Activated naive CD4-positive, alpha-beta T cell treated with anti-CD3 and anti-CD28 coated beads, Interleukin-2, amount 50 U/mL, for 24 hours (primary cell): ENCODE measurements at regions not wholly inside any gene's neighbourhood (a gene's known extent, or its start where the extent isn't known, plus 50 kb on each side); places are given as distances from the start of the nearest gene placed in this dataset.
"Not testable (repeated sequence)": the region's sequence is repeated elsewhere in the genome, so short reads cannot be mapped to it uniquely, and the experiment has no call there.

Source experiments
- H3K27ac Mint-ChIP-seq: one replicate; pipeline ENCODE4 v1.8.0; 2021; ENCODE audit warnings: mild to moderate bottlenecking, mixed read lengths
- H3K27me3 Mint-ChIP-seq: one replicate; pipeline ENCODE4 v1.8.0; 2021; ENCODE audit warnings: mixed read lengths
- H3K36me3 Mint-ChIP-seq: one replicate; pipeline ENCODE4 v1.8.0; 2021; ENCODE audit warnings: mixed read lengths
- H3K4me1 Mint-ChIP-seq: one replicate; pipeline ENCODE4 v1.8.0; 2021; ENCODE audit warnings: mixed read lengths
- H3K4me3 Mint-ChIP-seq: one replicate; pipeline ENCODE4 v1.8.0; 2021; ENCODE audit warnings: mild to moderate bottlenecking, mixed read lengths
- H3K9me3 Mint-ChIP-seq: one replicate; pipeline ENCODE4 v1.8.0; 2021; ENCODE audit warnings: mixed read lengths

GRCh38 chr2:11939523-11939922 is 193.1 kb downstream of the LPIN1 start:
- no peak overlapping the region for H3K27ac Mint-ChIP-seq
- H3K36me3 Mint-ChIP-seq: peaks cover 2% of the 10 kb centered on the region
- H3K4me3 Mint-ChIP-seq: no peak overlapping the region
- H3K9me3 Mint-ChIP-seq: no peaks in the 10 kb centered on the region
- H3K27me3 Mint-ChIP-seq: no peaks in the 10 kb centered on the region
- H3K4me1 Mint-ChIP-seq: peaks cover 13% of the 10 kb centered on the region

- Mint-ChIP-seq H3K4me1 (peaks cover 14% of the 10 kb centered on the region), H3K27ac (no peak overlapping the region), H3K4me3 (no peak overlapping the region)
These were observed 193.8 kb downstream of the LPIN1 start for GRCh38 chr2:11940121-11940743.

DNA sequence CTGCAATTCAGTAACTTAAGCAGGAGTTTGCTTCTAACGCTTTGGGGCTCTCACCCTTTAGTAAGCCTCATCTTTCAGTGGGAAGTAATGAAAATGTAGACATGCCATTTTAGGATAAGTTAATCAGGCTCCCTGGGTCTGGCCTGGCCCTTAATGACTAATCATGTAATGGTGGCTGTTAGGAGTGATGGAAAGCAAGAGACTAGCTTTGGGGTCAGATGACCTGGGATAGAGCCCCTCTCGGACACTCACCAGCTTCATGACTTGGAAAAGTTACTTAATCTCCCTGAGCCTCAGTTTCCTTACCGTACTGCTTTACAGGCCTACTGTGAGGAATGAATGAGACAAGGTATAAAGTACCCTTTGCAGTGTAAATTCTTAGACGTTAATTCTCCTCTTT is 194.4 kb downstream of the LPIN1 start:
- peaks cover 3% of the 10 kb centered on the region for H3K36me3 Mint-ChIP-seq
- peaks cover 19% of the 10 kb centered on the region for H3K4me1 Mint-ChIP-seq
- H3K27ac Mint-ChIP-seq: no peak overlapping the region
- no peak overlapping the region for H3K4me3 Mint-ChIP-seq
- no peaks in the 10 kb centered on the region for H3K27me3 Mint-ChIP-seq
- H3K9me3 Mint-ChIP-seq: no peaks in the 10 kb centered on the region

More at GRCh38 chr2:11940121-11940743, 193.8 kb downstream of the LPIN1 start:
- H3K9me3 Mint-ChIP-seq: no peaks in the 10 kb centered on the region
- peaks cover 2% of the 10 kb centered on the region for H3K36me3 Mint-ChIP-seq
- no peaks in the 10 kb centered on the region for H3K27me3 Mint-ChIP-seq

GRCh38 chr2:11941201-11942177 is 195.1 kb downstream of the LPIN1 start:
- H3K27me3 Mint-ChIP-seq: no peaks in the 10 kb centered on the region
- no peak overlapping the region for H3K4me3 Mint-ChIP-seq
- peaks cover 3% of the 10 kb centered on the region for H3K36me3 Mint-ChIP-seq
- no peak overlapping the region for H3K27ac Mint-ChIP-seq
- H3K4me1 Mint-ChIP-seq: peaks cover 21% of the 10 kb centered on the region
- no peaks in the 10 kb centered on the region for H3K9me3 Mint-ChIP-seq

DNA sequence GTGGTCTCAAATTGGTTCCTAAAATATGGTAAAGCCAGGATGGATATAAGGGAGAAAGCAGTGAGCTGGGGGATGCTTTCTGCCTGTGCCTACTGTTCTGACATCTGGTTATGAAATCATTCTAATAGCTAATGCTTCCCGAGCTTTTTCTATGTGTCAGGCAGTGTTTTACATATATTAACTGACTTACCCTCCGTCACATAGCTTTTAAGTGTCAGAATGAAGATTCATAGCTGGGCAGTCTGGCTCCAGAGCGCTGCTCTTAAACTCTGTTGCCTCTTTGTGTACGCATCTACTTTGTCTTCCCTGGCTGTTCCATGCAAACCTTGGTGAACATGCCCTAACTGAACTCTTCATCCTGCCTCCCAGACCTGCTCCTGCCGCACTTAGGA is 195.7 kb downstream of the LPIN1 start:
- peaks cover 21% of the 10 kb centered on the region for H3K4me1 Mint-ChIP-seq
- peaks cover 3% of the 10 kb centered on the region for H3K9me3 Mint-ChIP-seq
- H3K27me3 Mint-ChIP-seq: no peaks in the 10 kb centered on the region
- H3K4me3 Mint-ChIP-seq: no peak overlapping the region
- H3K27ac Mint-ChIP-seq: no peak overlapping the region
- peaks cover 3% of the 10 kb centered on the region for H3K36me3 Mint-ChIP-seq

DNA sequence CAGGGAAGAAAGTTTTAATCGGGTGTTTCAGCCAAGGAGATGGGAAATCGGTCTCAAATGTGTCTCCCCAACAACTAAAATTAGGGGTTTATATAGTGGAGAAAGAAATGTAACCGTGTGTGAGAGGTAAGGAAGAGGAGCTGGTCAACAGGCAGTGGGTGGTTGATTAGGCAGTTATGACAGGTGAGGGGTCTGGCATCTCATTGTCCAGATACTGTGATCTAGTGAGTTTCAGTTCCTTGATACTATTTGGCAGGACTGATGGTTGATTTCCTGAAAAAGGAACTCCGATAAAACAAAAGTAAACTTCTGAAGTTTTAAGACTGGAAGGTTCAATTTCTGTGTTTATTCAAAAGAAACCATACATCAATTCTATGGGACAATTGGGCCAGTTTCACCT is 197.9 kb downstream of the LPIN1 start:
- H3K27me3 Mint-ChIP-seq: no peaks in the 10 kb centered on the region
- peaks cover 3% of the 10 kb centered on the region for H3K36me3 Mint-ChIP-seq
- peaks cover 21% of the 10 kb centered on the region for H3K4me1 Mint-ChIP-seq
- no peak overlapping the region for H3K27ac Mint-ChIP-seq
- peaks cover 4% of the 10 kb centered on the region for H3K9me3 Mint-ChIP-seq
- H3K4me3 Mint-ChIP-seq: no peak overlapping the region

DNA sequence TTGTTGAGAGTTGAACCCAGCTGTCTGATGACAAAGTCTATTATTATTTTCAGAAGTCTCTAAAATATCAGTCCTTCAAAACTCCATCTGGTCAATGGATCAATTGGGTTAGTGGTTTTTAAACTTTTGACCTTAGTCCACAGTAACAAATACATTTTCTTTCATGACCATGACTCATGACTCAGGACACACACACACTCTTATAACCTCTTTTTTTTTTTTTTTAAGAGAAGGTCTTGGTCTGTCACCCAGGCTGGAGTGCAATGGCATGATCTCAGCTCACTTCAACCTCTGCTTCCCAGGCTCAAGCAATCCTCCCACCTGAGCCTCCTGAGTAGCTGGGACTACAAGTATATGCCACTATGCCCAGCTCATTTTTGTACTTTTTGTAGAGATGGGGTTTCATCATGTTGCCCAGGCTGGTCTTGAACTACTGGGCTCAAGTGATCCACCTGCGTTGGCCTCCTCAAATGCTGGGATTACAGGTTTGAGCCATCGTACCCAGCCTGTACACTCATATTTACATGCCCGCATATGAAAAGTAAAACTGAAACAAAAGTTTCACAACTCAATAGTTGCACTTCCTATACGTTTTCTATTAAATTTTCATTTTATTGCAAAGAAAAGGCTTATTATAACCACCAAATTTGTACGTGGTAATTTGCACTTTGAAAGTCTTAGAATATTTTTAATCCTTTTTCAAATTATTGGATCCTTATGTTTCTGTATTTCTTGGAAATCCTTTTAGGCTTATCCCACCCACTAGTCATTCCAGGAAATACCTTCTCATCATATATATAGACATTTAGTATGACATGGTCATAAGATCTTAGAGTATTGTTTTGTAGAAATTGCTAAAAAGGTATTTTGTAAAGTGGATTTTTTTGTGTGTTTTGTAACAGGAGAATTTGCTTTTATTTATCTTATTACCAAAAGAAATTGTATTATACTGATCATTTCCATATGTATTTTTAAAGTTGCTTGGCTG is 199.0 kb downstream of the LPIN1 start:
- Mint-ChIP-seq H3K4me1 (peaks cover 25% of the 10 kb centered on the region), H3K27ac (no peak overlapping the region), H3K9me3 (peaks cover 4% of the 10 kb centered on the region), H3K27me3 (no peaks in the 10 kb centered on the region), H3K36me3 (peaks cover 3% of the 10 kb centered on the region), H3K4me3 (peak overlapping the region; percentile 84)

GRCh38 chr2:11947956-11948355 is 201.5 kb downstream of the LPIN1 start:
- H3K9me3 Mint-ChIP-seq: peaks cover 4% of the 10 kb centered on the region
- H3K27ac Mint-ChIP-seq: no peak overlapping the region

DNA sequence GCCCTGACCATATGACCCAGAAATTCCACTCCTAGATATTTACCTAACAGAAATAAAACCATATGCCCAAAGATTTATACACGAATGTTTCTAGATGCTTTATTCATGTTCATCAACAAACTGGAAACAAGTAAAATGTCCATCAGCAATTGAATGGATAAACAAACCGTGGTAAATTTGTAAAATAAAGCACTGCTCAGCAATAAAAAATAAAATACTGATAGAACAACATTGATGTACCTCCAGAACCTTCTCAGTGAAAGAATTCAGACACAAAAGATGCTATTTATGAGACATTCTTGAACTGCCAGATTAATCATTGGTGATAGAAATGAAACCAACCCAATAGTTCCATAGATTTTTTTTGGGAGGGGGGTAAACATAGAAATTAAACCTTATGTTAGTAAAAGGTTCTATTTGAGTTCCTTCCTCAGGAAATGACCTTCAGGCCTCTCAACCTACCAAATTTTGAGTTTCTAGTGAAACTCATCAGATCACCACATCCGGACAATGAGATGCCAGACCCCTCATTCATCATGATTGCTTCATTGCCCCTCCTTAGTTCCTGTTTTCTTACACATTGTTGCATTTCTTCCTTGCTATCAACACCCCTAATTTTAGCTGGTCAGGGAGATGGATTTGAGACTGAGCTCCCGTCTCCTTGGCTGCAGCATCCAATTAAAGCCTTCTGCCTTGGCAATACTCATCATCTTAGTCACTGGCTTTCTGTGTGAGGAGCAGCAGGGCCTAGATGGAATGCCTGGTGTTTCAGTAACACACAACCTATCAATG is 203.5 kb downstream of the LPIN1 start:
- Mint-ChIP-seq H3K27ac (no peak overlapping the region), H3K36me3 (peaks cover 1% of the 10 kb centered on the region), H3K27me3 (peaks cover 6% of the 10 kb centered on the region), H3K4me3 (no peak overlapping the region), H3K9me3 (peaks cover 9% of the 10 kb centered on the region), H3K4me1 (peaks cover 24% of the 10 kb centered on the region)

More at GRCh38 chr2:11947956-11948355, 201.5 kb downstream of the LPIN1 start:
- Mint-ChIP-seq H3K4me3 (no peak overlapping the region), H3K4me1 (peaks cover 28% of the 10 kb centered on the region), H3K36me3 (peaks cover 3% of the 10 kb centered on the region), H3K27me3 (no peaks in the 10 kb centered on the region)

DNA sequence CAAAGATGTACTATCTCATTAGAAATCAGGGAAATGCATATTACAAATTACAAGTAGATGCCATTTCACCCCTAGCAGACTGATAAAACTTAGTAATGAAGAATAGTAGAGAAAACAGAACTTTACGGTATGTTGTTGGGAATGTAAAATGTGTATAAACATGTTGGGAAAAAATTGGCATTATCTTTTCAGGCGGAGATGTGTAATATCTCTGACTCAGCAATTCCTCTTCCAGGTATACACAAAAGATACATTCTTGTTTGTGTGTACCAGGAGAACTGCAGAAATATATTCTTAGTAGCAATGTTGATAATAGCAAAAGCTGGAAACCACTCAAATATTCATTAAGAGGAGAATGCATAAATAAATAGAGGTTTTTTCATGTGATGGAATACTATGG is 204.5 kb downstream of the LPIN1 start:
- peaks cover 9% of the 10 kb centered on the region for H3K9me3 Mint-ChIP-seq
- no peak overlapping the region for H3K4me3 Mint-ChIP-seq
- H3K4me1 Mint-ChIP-seq: peaks cover 14% of the 10 kb centered on the region
- peaks cover 7% of the 10 kb centered on the region for H3K27me3 Mint-ChIP-seq
- H3K36me3 Mint-ChIP-seq: peaks cover 2% of the 10 kb centered on the region
- no peak overlapping the region for H3K27ac Mint-ChIP-seq

DNA sequence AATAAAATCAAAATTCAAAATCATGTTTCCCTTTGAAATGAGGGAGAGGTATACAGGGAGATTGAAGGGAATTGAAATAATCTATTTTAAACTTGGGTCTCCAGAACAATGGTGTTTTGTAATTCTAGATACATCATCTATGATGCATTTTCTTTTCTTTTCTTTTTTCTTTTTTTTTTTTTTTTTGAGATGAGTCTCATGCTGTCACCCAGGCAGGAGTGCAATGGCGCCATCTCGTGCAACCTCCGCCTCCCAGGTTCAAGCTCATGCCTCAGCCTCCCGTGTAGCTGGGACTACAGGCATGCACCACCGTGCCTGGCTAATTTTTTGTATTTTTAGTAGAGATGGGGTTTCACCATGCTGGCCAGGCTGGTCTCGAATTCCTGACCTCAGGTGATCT is 205.1 kb downstream of the LPIN1 start:
- not testable (repeated sequence) for H3K4me3 Mint-ChIP-seq, H3K9me3 Mint-ChIP-seq, H3K27me3 Mint-ChIP-seq

DNA sequence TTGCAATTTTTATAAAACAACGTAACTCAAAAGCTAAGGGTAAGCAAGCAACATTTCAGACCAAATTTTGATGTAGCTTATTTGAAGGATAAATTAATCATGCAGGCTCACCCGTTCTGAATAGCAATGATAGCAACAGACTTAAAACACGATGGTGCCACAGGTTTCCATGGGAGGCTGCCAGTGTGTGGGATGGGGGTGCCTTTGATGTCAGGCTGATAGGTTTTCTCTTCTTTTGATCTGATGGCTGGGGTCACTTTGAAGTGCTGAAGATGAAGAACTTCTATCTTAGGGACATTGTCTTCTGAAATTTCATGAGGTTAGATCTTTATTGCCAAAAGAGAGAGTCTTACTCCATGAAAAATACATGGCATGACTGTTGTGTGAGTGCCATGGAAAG is 206.8 kb downstream of the LPIN1 start:
- Mint-ChIP-seq H3K27ac (peak overlapping the region; percentile 4), H3K4me3 (no peak overlapping the region), H3K4me1 (peaks cover 13% of the 10 kb centered on the region), H3K27me3 (peaks cover 7% of the 10 kb centered on the region), H3K36me3 (peaks cover 2% of the 10 kb centered on the region), H3K9me3 (peaks cover 5% of the 10 kb centered on the region)

More for the DNA sequence above, 205.1 kb downstream of the LPIN1 start:
- not testable (repeated sequence) for H3K27ac Mint-ChIP-seq, H3K36me3 Mint-ChIP-seq
- H3K4me1 Mint-ChIP-seq: peaks cover 13% of the 10 kb centered on the region

- peaks cover 2% of the 10 kb centered on the region for H3K36me3 Mint-ChIP-seq
- peaks cover 11% of the 10 kb centered on the region for H3K4me1 Mint-ChIP-seq
- no peak overlapping the region for H3K4me3 Mint-ChIP-seq
- H3K27me3 Mint-ChIP-seq: peaks cover 7% of the 10 kb centered on the region
- no peak overlapping the region for H3K27ac Mint-ChIP-seq
- peaks cover 5% of the 10 kb centered on the region for H3K9me3 Mint-ChIP-seq
These were observed 208.9 kb downstream of the LPIN1 start for GRCh38 chr2:11955314-11955713.

DNA sequence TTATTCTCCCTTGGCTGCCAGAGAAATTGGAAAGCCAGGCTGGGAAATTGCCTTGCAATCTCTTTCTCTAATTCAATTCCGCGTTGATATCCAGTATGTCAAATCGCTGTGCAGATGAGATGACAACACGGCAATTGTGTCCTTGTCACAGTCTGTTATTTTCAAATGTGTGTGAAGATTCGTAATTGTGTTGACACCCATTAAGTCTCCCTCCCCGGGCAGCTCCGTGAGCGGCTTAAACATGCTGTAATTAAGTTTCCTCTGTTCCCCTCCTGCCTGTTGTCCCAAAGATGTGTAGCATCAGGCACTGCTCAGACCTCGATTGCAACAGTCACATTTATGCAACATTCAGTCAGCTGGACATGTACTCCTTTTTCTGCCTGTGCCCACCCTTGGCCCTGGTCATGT is 209.5 kb downstream of the LPIN1 start:
- peaks cover 9% of the 10 kb centered on the region for H3K4me1 Mint-ChIP-seq

More for the DNA sequence above, 209.5 kb downstream of the LPIN1 start:
- no peak overlapping the region for H3K4me3 Mint-ChIP-seq
- H3K27ac Mint-ChIP-seq: no peak overlapping the region
- peaks cover 5% of the 10 kb centered on the region for H3K9me3 Mint-ChIP-seq
- H3K27me3 Mint-ChIP-seq: peaks cover 7% of the 10 kb centered on the region
- peaks cover 2% of the 10 kb centered on the region for H3K36me3 Mint-ChIP-seq
